Mesendoderm (in vitro differentiated cells): ENCODE measurements at regions not wholly inside any gene's neighbourhood (a gene's known extent, or its start where the extent isn't known, plus 50 kb on each side); places are given as distances from the start of the nearest gene placed in this dataset.

Experiments
- DNase-seq: peaks from one replicate; pipeline ENCODE4 v3.0.0; 2013
- H2AK5ac ChIP-seq: 2 replicates; pipeline ENCODE4 v1.6.1; 2013; ENCODE audit warnings: low read length, inconsistent platforms
- H2BK120ac ChIP-seq: 2 replicates; pipeline ENCODE4 v1.6.1; 2013; ENCODE audit warnings: low read depth, mild to moderate bottlenecking, low read length, moderate library complexity, mixed read lengths
- H2BK15ac ChIP-seq: replicated peaks from 2 replicates; pipeline ENCODE4 v1.6.1; 2013; ENCODE audit warnings: low read depth, mild to moderate bottlenecking, moderate library complexity
- H2BK5ac ChIP-seq: 2 replicates; pipeline ENCODE4 v1.6.1; 2013; ENCODE audit warnings: low read length, inconsistent platforms
- H3K18ac ChIP-seq: 2 replicates; pipeline ENCODE4 v1.6.1; 2013; ENCODE audit warnings: mild to moderate bottlenecking, low read length, mixed read lengths
- H3K23ac ChIP-seq: one replicate; pipeline ENCODE4 v1.6.1; 2013; ENCODE audit warnings: low read length
- H3K27ac ChIP-seq: 2 replicates; pipeline ENCODE4 v1.5.1; 2013; ENCODE audit warnings: low read depth, mild to moderate bottlenecking, inconsistent platforms, low read length, moderate library complexity
- H3K27me3 ChIP-seq: 2 replicates; pipeline ENCODE4 v1.6.1; 2013; ENCODE audit warnings: low read length, control low read depth, mild to moderate bottlenecking, inconsistent platforms; ENCODE audit not compliant: insufficient read depth, poor library complexity
- H3K36me3 ChIP-seq: 2 replicates; pipeline ENCODE4 v1.6.1; 2013; ENCODE audit warnings: low read length, inconsistent platforms; ENCODE audit not compliant: control insufficient read depth, insufficient read depth
- H3K4ac ChIP-seq: one replicate; pipeline ENCODE4 v1.6.1; 2013; ENCODE audit warnings: low read depth, mild to moderate bottlenecking, low read length, moderate library complexity
- H3K4me1 ChIP-seq: 2 replicates; pipeline ENCODE4 v1.6.1; 2013; ENCODE audit warnings: low read depth, low read length, inconsistent platforms; ENCODE audit not compliant: control insufficient read depth
- H3K4me2 ChIP-seq: 2 replicates; pipeline ENCODE4 v1.6.1; 2013; ENCODE audit warnings: low read length
- H3K4me3 ChIP-seq: 2 replicates; pipeline ENCODE4 v1.5.1; 2013; ENCODE audit warnings: mild to moderate bottlenecking, low read length
- H3K56ac ChIP-seq: one replicate; pipeline ENCODE4 v1.6.1; 2013; ENCODE audit warnings: low read length
- H3K79me1 ChIP-seq: 2 replicates; pipeline ENCODE4 v1.6.1; 2013; ENCODE audit warnings: low read length, inconsistent platforms
- H3K79me2 ChIP-seq: 2 replicates; pipeline ENCODE4 v1.6.1; 2013; ENCODE audit warnings: mild to moderate bottlenecking, low read length; ENCODE audit not compliant: control insufficient read depth, insufficient read depth
- H3K9ac ChIP-seq: 2 replicates; pipeline ENCODE4 v1.6.1; 2013; ENCODE audit warnings: low read length, inconsistent platforms
- H4K5ac ChIP-seq: one replicate; pipeline ENCODE4 v1.6.1; 2013; ENCODE audit warnings: low read length
- H4K8ac ChIP-seq: one replicate; pipeline ENCODE4 v1.6.1; 2013; ENCODE audit warnings: low read depth, mild to moderate bottlenecking, control low read depth, low read length, moderate library complexity
- WGBS: extraction: QIAGEN DNeasy Blood & Tissue Kit; methylation state at CpG from one replicate; pipeline ENCODE4 v1.1.7; 2013; ENCODE audit warnings: low lambda C conversion rate, missing lambda C conversion rate; ENCODE audit not compliant: insufficient coverage; ENCODE audit errors: extremely low coverage; 5-methylcytosine and 5-hydroxymethylcytosine counted together

DNA sequence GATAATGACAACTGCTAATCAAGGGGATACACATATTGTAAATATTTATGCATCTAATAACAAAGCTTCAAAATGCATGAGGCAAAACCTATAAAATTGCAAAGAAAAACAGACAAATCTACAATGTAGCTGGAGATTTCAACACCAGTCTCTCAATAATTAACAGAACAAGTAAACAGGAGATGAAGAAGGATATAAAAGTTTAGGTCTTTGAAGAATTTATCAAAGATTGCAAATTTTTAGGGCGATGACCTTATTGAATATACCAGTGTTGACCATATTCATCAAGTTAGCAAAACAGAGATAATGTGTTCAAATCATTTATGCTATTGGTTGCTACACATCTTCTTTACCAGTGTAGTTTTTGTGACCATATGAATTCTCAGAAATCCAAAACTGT is 237.8 kb upstream of the SGK1 start:
- no peak overlapping the region for H2BK5ac ChIP-seq
- H3K27ac ChIP-seq: no peak overlapping the region
- no peaks in the 10 kb centered on the region for H3K27me3 ChIP-seq
- no peaks in the 10 kb centered on the region for H3K79me1 ChIP-seq
- no peaks in the 10 kb centered on the region for H3K36me3 ChIP-seq
- H3K4me1 ChIP-seq: no peaks in the 10 kb centered on the region
- no peak overlapping the region for H2BK120ac ChIP-seq
- H3K23ac ChIP-seq: no peak overlapping the region
- H2AK5ac ChIP-seq: no peak overlapping the region
- H3K9ac ChIP-seq: no peak overlapping the region
- H4K8ac ChIP-seq: no peak overlapping the region
- DNase-seq: no peak
- H3K79me2 ChIP-seq: no peaks in the 10 kb centered on the region
- no peak overlapping the region for H3K56ac ChIP-seq
- H4K5ac ChIP-seq: no peak overlapping the region
- no CpG with 5 or more reads among the region's 1 CpG for WGBS
- no peak overlapping the region for H3K4me2 ChIP-seq
- H2BK15ac ChIP-seq: no peak overlapping the region
- no peak overlapping the region for H3K18ac ChIP-seq
- H3K4me3 ChIP-seq: no peak overlapping the region
- no peak overlapping the region for H3K4ac ChIP-seq

GRCh38 chr6:134553936-134554335 is 236.0 kb upstream of the SGK1 start:
- H2BK120ac ChIP-seq: no peak overlapping the region
- H3K56ac ChIP-seq: no peak overlapping the region
- no peak overlapping the region for H4K5ac ChIP-seq
- no peak overlapping the region for H2BK15ac ChIP-seq
- no peak overlapping the region for H2AK5ac ChIP-seq
- H3K4me3 ChIP-seq: no peak overlapping the region
- H3K4me2 ChIP-seq: no peak overlapping the region
- no peaks in the 10 kb centered on the region for H3K79me1 ChIP-seq
- no peak overlapping the region for H4K8ac ChIP-seq
- H3K4me1 ChIP-seq: no peaks in the 10 kb centered on the region
- H3K9ac ChIP-seq: no peak overlapping the region
- H3K27ac ChIP-seq: no peak overlapping the region
- no peak overlapping the region for H3K4ac ChIP-seq
- no peak for DNase-seq
- no peaks in the 10 kb centered on the region for H3K27me3 ChIP-seq
- H3K79me2 ChIP-seq: no peaks in the 10 kb centered on the region
- no peak overlapping the region for H3K23ac ChIP-seq
- H3K18ac ChIP-seq: no peak overlapping the region
- no peaks in the 10 kb centered on the region for H3K36me3 ChIP-seq
- H2BK5ac ChIP-seq: no peak overlapping the region
- no CpG with 5 or more reads among the region's 3 CpGs for WGBS

GRCh38 chr6:134551245-134551960 is 233.5 kb upstream of the SGK1 start:
- Histone ChIP-seq H3K23ac (no peak overlapping the region), H3K79me2 (no peaks in the 10 kb centered on the region), H4K8ac (no peak overlapping the region), H3K79me1 (no peaks in the 10 kb centered on the region), H3K27ac (no peak overlapping the region), H3K4ac (peak overlapping the region; percentile 36), H2AK5ac (no peak overlapping the region), H3K4me3 (no peak overlapping the region), H2BK5ac (no peak overlapping the region), H4K5ac (no peak overlapping the region), H3K56ac (no peak overlapping the region), H2BK15ac (no peak overlapping the region), H3K4me2 (no peak overlapping the region), H3K27me3 (no peaks in the 10 kb centered on the region), H2BK120ac (no peak overlapping the region), H3K9ac (no peak overlapping the region), H3K18ac (peak overlapping the region; percentile 5), H3K4me1 (no peaks in the 10 kb centered on the region), H3K36me3 (no peaks in the 10 kb centered on the region)
- peak; percentile 53 for DNase-seq
- no CpG with 5 or more reads among the region's 6 CpGs for WGBS

GRCh38 chr6:134550604-134551003 is 232.7 kb upstream of the SGK1 start:
- Histone ChIP-seq H2BK5ac (no peak overlapping the region), H3K79me1 (no peaks in the 10 kb centered on the region), H3K4me1 (no peaks in the 10 kb centered on the region), H3K23ac (no peak overlapping the region), H2BK15ac (no peak overlapping the region), H2BK120ac (no peak overlapping the region), H3K4me2 (no peak overlapping the region), H3K4ac (no peak overlapping the region), H3K27ac (no peak overlapping the region), H3K27me3 (no peaks in the 10 kb centered on the region), H4K8ac (no peak overlapping the region), H4K5ac (no peak overlapping the region), H3K56ac (no peak overlapping the region), H3K36me3 (no peaks in the 10 kb centered on the region), H3K9ac (no peak overlapping the region), H3K18ac (no peak overlapping the region), H3K4me3 (no peak overlapping the region), H2AK5ac (no peak overlapping the region), H3K79me2 (no peaks in the 10 kb centered on the region)
- WGBS: no CpG with 5 or more reads among the region's 3 CpGs
- DNase-seq: peak; percentile 90

DNA sequence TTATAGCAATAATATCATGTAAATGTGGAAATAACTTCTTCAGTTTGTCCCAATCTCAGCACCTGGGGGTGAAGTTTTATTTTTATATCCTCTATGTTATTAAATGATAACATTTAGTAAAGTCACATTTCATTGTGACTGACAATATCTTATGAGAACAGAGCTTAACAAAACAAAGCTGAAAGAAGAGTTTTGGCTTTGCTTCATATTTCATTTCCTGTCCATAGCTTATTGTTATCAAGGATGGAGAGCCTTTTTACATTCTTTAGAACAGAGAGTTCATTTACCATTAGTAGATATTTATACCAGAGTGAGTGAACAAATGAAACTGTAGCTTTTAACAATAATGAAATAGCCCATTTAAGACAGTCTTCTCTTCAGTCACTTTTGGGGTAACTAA is 231.9 kb upstream of the SGK1 start:
- Histone ChIP-seq H2BK15ac (no peak overlapping the region), H3K4ac (no peak overlapping the region), H2AK5ac (no peak overlapping the region), H3K4me2 (no peak overlapping the region), H3K9ac (no peak overlapping the region), H3K4me1 (no peaks in the 10 kb centered on the region), H3K18ac (no peak overlapping the region), H3K4me3 (no peak overlapping the region), H3K23ac (no peak overlapping the region), H3K27ac (no peak overlapping the region), H2BK120ac (no peak overlapping the region), H4K5ac (no peak overlapping the region), H3K79me1 (no peaks in the 10 kb centered on the region), H4K8ac (no peak overlapping the region), H3K79me2 (no peaks in the 10 kb centered on the region), H3K27me3 (no peaks in the 10 kb centered on the region), H2BK5ac (no peak overlapping the region), H3K36me3 (no peaks in the 10 kb centered on the region), H3K56ac (no peak overlapping the region)
- DNase-seq: no peak

DNA sequence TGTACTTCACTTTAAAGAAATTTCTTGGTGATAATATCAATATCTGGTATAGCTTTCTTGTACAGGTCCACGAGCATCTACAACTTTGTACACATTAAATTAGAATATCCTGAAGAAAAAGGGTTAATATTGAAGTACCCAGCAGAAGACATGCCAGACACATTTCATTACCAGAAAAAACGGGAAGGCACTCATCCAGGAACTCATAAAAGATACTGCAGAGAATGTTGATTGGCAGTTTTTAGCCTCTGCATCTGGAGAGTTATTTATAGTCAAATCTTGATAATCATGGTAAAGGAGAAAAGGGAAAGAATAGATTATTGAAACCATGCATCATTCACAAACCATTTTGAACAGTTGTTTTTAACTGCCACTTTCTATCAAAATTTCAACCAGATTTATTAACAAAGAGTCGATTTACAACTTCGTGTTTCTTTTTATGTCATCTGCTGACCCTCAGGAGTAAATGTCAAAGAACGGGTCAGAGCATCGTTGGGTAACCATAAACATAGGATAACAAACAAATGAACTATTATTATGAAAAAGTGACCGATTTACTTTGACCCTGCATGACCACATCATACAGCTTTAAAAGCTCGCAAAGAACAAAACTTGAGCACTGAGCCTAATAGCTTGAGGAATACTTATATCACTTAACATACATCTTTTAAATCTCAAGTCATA is 229.2 kb upstream of the SGK1 start:
- H3K18ac ChIP-seq: no peak overlapping the region
- H3K56ac ChIP-seq: no peak overlapping the region
- no peak overlapping the region for H2BK120ac ChIP-seq
- H3K9ac ChIP-seq: no peak overlapping the region
- H3K4me3 ChIP-seq: no peak overlapping the region
- H4K5ac ChIP-seq: no peak overlapping the region
- no peak overlapping the region for H2BK15ac ChIP-seq
- no peak overlapping the region for H3K27ac ChIP-seq
- H3K36me3 ChIP-seq: no peaks in the 10 kb centered on the region
- WGBS: no CpG with 5 or more reads among the region's 8 CpGs
- H3K27me3 ChIP-seq: no peaks in the 10 kb centered on the region
- no peaks in the 10 kb centered on the region for H3K79me1 ChIP-seq
- no peak overlapping the region for H3K4ac ChIP-seq
- H2BK5ac ChIP-seq: no peak overlapping the region
- DNase-seq: no peak
- no peak overlapping the region for H3K4me2 ChIP-seq
- no peaks in the 10 kb centered on the region for H3K4me1 ChIP-seq
- H2AK5ac ChIP-seq: no peak overlapping the region
- no peak overlapping the region for H4K8ac ChIP-seq
- no peaks in the 10 kb centered on the region for H3K79me2 ChIP-seq
- H3K23ac ChIP-seq: no peak overlapping the region
